Trophoblast cell (in vitro differentiated cells and primary cell): ENCODE measurements at regions not wholly inside any gene's neighbourhood (a gene's known extent, or its start where the extent isn't known, plus 50 kb on each side); places are given as distances from the start of the nearest gene placed in this dataset.

Experiments
- DNase-seq, 2 donors: peaks; one replicate each; pipeline ENCODE4 v3.0.0-alpha.2; 2016
- H2AFZ ChIP-seq: 2 replicates; pipeline ENCODE4 v1.6.1; 2013; ENCODE audit warnings: low read length, moderate library complexity, mild to moderate bottlenecking; ENCODE audit not compliant: insufficient read depth, poor library complexity
- H2AK5ac ChIP-seq: 2 replicates; pipeline ENCODE4 v1.6.1; 2013; ENCODE audit warnings: mild to moderate bottlenecking, low read length
- H2BK120ac ChIP-seq: 2 replicates; pipeline ENCODE4 v1.6.1; 2013; ENCODE audit warnings: low read length, mild to moderate bottlenecking, moderate library complexity; ENCODE audit not compliant: insufficient read depth, poor library complexity
- H2BK12ac ChIP-seq: 2 replicates; pipeline ENCODE4 v1.6.1; 2013; ENCODE audit warnings: mild to moderate bottlenecking, low read length, moderate library complexity
- H2BK5ac ChIP-seq: 2 replicates; pipeline ENCODE4 v1.6.1; 2013; ENCODE audit warnings: low read length, low read depth, moderate library complexity, mild to moderate bottlenecking; ENCODE audit not compliant: poor library complexity
- H3K14ac ChIP-seq: 2 replicates; pipeline ENCODE4 v1.6.1; 2013; ENCODE audit warnings: mild to moderate bottlenecking, low read length
- H3K18ac ChIP-seq: 2 replicates; pipeline ENCODE4 v1.6.1; 2013; ENCODE audit warnings: mild to moderate bottlenecking, low read length
- H3K23ac ChIP-seq: 2 replicates; pipeline ENCODE4 v1.6.1; 2013; ENCODE audit warnings: low read length
- H3K27ac ChIP-seq: 2 replicates; pipeline ENCODE4 v1.5.1; 2013; ENCODE audit warnings: low read depth, mild to moderate bottlenecking, inconsistent platforms, low read length, moderate library complexity
- H3K27me3 ChIP-seq: 2 replicates; pipeline ENCODE4 v1.6.1; 2013; ENCODE audit warnings: inconsistent platforms, mild to moderate bottlenecking, low read length, moderate library complexity; ENCODE audit not compliant: insufficient read depth
- H3K36me3 ChIP-seq, 2 experiments: 1 replicate in 1 of 2; 2 replicates in 1 of 2; pipeline ENCODE4 v1.6.1; 2013; ENCODE audit warnings: low read length in 2 of 2, mild to moderate bottlenecking in 2 of 2, moderate library complexity in 1 of 2; ENCODE audit not compliant: insufficient read depth in 2 of 2, control insufficient read depth in 1 of 2
- H3K4ac ChIP-seq: 2 replicates; pipeline ENCODE4 v1.6.1; 2013; ENCODE audit warnings: low read depth, mild to moderate bottlenecking, low read length, moderate library complexity
- H3K4me1 ChIP-seq, 2 experiments: 1 replicate in 1 of 2; 2 replicates in 1 of 2; pipeline ENCODE4 v1.6.1; 2013; ENCODE audit warnings: low read length in 2 of 2, mild to moderate bottlenecking in 2 of 2, moderate library complexity in 1 of 2; ENCODE audit not compliant: insufficient read depth in 2 of 2, control insufficient read depth in 1 of 2
- H3K4me2 ChIP-seq: 2 replicates; pipeline ENCODE4 v1.6.1; 2013; ENCODE audit warnings: inconsistent platforms, mild to moderate bottlenecking, low read length, moderate library complexity
- H3K4me3 ChIP-seq: 2 replicates; pipeline ENCODE4 v1.5.1; 2013; ENCODE audit warnings: mild to moderate bottlenecking, low read depth, low read length, inconsistent platforms
- H3K79me1 ChIP-seq: one replicate; pipeline ENCODE4 v1.6.1; 2013; ENCODE audit warnings: low read length
- H3K79me2 ChIP-seq: 2 replicates; pipeline ENCODE4 v1.6.1; 2013; ENCODE audit warnings: low read length, mild to moderate bottlenecking; ENCODE audit not compliant: control insufficient read depth, insufficient read depth, poor library complexity
- H3K9ac ChIP-seq: 2 replicates; pipeline ENCODE4 v1.6.1; 2013; ENCODE audit warnings: mild to moderate bottlenecking, low read length
- H3K9me3 ChIP-seq: 2 replicates; pipeline ENCODE4 v1.6.1; 2013; ENCODE audit warnings: low read depth, mild to moderate bottlenecking, control low read depth, inconsistent platforms, low read length; ENCODE audit not compliant: insufficient read depth
- H4K12ac ChIP-seq: 2 replicates; pipeline ENCODE4 v1.6.1; 2013; ENCODE audit warnings: low read depth, mild to moderate bottlenecking, low read length, moderate library complexity
- H4K8ac ChIP-seq: 2 replicates; pipeline ENCODE4 v1.6.1; 2013; ENCODE audit warnings: low read depth, mild to moderate bottlenecking, low read length, moderate library complexity
- H4K91ac ChIP-seq: one replicate; pipeline ENCODE4 v1.6.1; 2013; ENCODE audit warnings: low read depth, mild to moderate bottlenecking, low read length, moderate library complexity
- WGBS: extraction: QIAGEN DNeasy Blood & Tissue Kit; methylation state at CpG from one replicate; pipeline ENCODE4 v1.1.7; 2013; ENCODE audit warnings: missing lambda C conversion rate; ENCODE audit not compliant: insufficient read length, insufficient coverage; ENCODE audit errors: extremely low coverage; 5-methylcytosine and 5-hydroxymethylcytosine counted together

DNA sequence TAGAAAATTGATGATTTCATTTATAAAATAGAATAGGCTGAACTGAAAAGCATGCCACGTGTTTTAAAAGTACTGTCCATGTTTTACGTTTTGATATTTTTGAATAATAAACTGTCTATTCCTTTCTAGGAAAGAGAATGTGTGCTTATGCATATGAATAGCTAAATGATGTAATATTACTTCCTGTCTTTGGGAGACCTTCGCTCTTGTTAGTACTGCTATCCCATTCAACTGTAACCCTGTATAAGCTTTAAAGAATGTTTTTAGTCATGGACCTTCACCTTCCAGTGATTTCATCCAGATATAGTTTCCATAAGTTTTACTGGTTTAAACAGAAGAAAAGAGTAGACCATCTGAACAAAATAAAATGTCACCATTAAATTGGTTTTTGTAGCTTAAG, 274.4 kb upstream of the SEMA3A start:
- Histone ChIP-seq H2AFZ (no peak overlapping the region), H3K4ac (no peak overlapping the region), H3K27ac (no peak overlapping the region), H3K36me3 (no peaks in the 10 kb centered on the region), H4K12ac (no peak overlapping the region), H3K4me3 (no peak overlapping the region), H3K14ac (no peak overlapping the region), H2BK12ac (no peak overlapping the region), H3K4me1 (no peaks in the 10 kb centered on the region), H2BK120ac (no peak overlapping the region), H3K18ac (no peak overlapping the region), H2AK5ac (no peak overlapping the region), H4K8ac (no peak overlapping the region), H3K23ac (no peak overlapping the region), H4K91ac (no peak overlapping the region), H3K9ac (no peak overlapping the region), H3K79me2 (no peaks in the 10 kb centered on the region), H3K27me3 (no peaks in the 10 kb centered on the region), H3K4me2 (no peak overlapping the region), H3K9me3 (no peaks in the 10 kb centered on the region), H3K79me1 (no peaks in the 10 kb centered on the region), H2BK5ac (no peak overlapping the region)
- WGBS: no CpG with 5 or more reads among the region's 3 CpGs
- DNase-seq: no peak

DNA sequence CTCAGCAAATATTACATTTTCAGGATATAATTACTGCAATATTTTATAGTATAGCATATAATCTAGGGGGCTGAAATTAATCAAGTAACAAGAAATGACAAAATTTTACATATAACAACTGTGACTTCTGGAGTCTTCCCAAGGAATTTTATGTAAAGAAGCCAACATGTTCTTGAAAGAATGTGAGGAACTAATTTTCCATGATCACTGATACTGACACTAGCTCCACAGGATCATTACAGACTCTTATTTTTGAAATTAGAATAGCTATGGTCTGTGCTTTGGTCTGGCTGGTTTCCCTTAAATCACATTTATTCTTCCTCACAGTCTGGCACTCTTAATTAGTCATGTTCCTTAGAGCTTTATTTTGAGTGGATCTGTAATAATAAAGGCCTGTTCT, 267.7 kb upstream of the SEMA3A start:
- Histone ChIP-seq H3K23ac (no peak overlapping the region), H3K4me2 (no peak overlapping the region), H4K8ac (no peak overlapping the region), H3K18ac (no peak overlapping the region), H3K9me3 (no peaks in the 10 kb centered on the region), H3K4me1 (no peaks in the 10 kb centered on the region), H3K79me1 (no peaks in the 10 kb centered on the region), H3K79me2 (no peaks in the 10 kb centered on the region), H3K27me3 (no peaks in the 10 kb centered on the region), H4K91ac (no peak overlapping the region), H3K27ac (no peak overlapping the region), H2BK5ac (no peak overlapping the region), H2AK5ac (no peak overlapping the region), H3K14ac (no peak overlapping the region), H2BK120ac (no peak overlapping the region), H2AFZ (no peak overlapping the region), H4K12ac (no peak overlapping the region), H2BK12ac (no peak overlapping the region), H3K36me3 (no peaks in the 10 kb centered on the region), H3K4me3 (no peak overlapping the region), H3K9ac (no peak overlapping the region), H3K4ac (no peak overlapping the region)
- no peak for DNase-seq

DNA sequence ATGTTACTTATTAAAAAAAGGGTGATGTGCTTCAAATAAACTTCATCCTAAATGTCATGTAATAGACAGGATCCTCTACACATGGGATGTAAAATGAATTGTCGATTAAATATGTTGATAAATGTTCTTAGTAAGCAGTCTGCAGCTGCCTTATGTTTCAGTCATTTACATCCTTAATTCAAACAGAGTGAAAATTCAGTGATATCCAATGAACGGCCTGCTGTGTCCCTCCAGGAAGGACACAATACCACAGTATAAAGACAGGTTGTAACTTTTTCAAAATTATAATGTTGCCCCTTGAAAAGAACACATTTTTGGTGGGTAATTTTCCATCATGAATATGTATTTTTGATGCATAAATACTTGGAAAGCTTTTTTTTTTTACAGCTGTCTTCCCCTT, 266.5 kb upstream of the SEMA3A start:
- Histone ChIP-seq H3K36me3 (no peaks in the 10 kb centered on the region), H2BK12ac (no peak overlapping the region), H3K4me2 (no peak overlapping the region), H2AFZ (no peak overlapping the region), H3K9me3 (no peaks in the 10 kb centered on the region), H3K4me3 (no peak overlapping the region), H2BK120ac (no peak overlapping the region), H3K27me3 (no peaks in the 10 kb centered on the region), H2BK5ac (no peak overlapping the region), H3K27ac (no peak overlapping the region), H3K79me2 (no peaks in the 10 kb centered on the region), H3K4me1 (no peaks in the 10 kb centered on the region), H3K23ac (no peak overlapping the region), H4K91ac (no peak overlapping the region), H3K79me1 (no peaks in the 10 kb centered on the region), H3K4ac (no peak overlapping the region), H4K8ac (no peak overlapping the region), H4K12ac (no peak overlapping the region), H3K14ac (no peak overlapping the region), H3K9ac (no peak overlapping the region), H3K18ac (no peak overlapping the region), H2AK5ac (no peak overlapping the region)
- DNase-seq: no peak
- WGBS: no CpG with 5 or more reads among the region's 2 CpGs

DNA sequence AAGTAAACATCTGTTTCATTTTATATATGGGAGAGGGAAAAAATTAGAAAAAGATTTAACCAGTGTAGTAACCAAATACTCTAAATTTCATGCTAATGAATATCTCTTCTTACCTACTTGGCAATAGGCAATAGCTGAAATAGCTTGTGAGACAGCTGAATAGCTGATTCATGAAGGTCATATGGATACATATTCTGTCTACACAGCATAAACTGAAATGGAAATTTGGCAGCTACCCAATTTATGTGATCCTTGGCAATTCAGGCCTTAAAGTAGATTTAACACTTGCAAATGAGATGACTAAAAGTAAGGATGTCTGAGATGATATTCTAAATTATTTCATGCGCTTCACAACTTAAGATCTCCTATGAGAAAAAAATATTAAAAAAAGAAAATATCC, 261.2 kb upstream of the SEMA3A start:
- H3K36me3 ChIP-seq: no peaks in the 10 kb centered on the region
- no peak overlapping the region for H3K9ac ChIP-seq
- H3K14ac ChIP-seq: no peak overlapping the region
- H3K79me2 ChIP-seq: no peaks in the 10 kb centered on the region
- no peak overlapping the region for H3K23ac ChIP-seq
- no peak overlapping the region for H3K4me2 ChIP-seq
- no peak overlapping the region for H4K12ac ChIP-seq
- no peaks in the 10 kb centered on the region for H3K4me1 ChIP-seq
- no peak overlapping the region for H2BK12ac ChIP-seq
- no peak overlapping the region for H2BK120ac ChIP-seq
- no peak for DNase-seq
- no peak overlapping the region for H2AFZ ChIP-seq
- H3K27ac ChIP-seq: no peak overlapping the region
- no peak overlapping the region for H4K91ac ChIP-seq
- no peak overlapping the region for H2BK5ac ChIP-seq
- H4K8ac ChIP-seq: no peak overlapping the region
- H2AK5ac ChIP-seq: no peak overlapping the region
- no peaks in the 10 kb centered on the region for H3K9me3 ChIP-seq
- H3K27me3 ChIP-seq: no peaks in the 10 kb centered on the region
- H3K18ac ChIP-seq: no peak overlapping the region
- H3K4me3 ChIP-seq: no peak overlapping the region
- no peak overlapping the region for H3K4ac ChIP-seq
- WGBS: no CpG with 5 or more reads among the region's 1 CpG
- H3K79me1 ChIP-seq: no peaks in the 10 kb centered on the region
